K562 (cell line): ENCODE measurements at regions not wholly inside any gene's neighbourhood (a gene's known extent, or its start where the extent isn't known, plus 50 kb on each side); places are given as distances from the start of the nearest gene placed in this dataset.

Experiments
- ATAC-seq: fragments of 200-7000 bp; cut with Tn5 transposase; 3 replicates; pipeline ENCODE4 v1.9.1; 2020; ENCODE audit warnings: moderate library complexity
- BruUV-seq: library from RNA; stranded (reverse); fragments of 400-500 nt; replicated peaks from 2 replicates; lab custom pipeline; 2021; lab: Mats Ljungman, UMichigan
- CTCF ChIA-PET: fragments of 300-600 bp; formaldehyde crosslinking; extraction: SDS; loops from one replicate; lab custom pipeline; 2021; ENCODE audit warnings: low intra/inter-chr PET ratio; lab: Yijun Ruan, JAX
- POLR2A ChIA-PET: fragments of 300-600, 350-650 bp; sonication (Branson Sonifier 250); formaldehyde crosslinking; extraction: SDS; loops from one replicate; lab custom pipeline; 2021; ENCODE audit warnings: antibody characterized with exemption, inconsistent platforms; lab: Yijun Ruan, JAX
- DNase-seq, 4 experiments: peaks; one replicate each; pipeline versions ENCODE4 v3.0.0 to v3.0.0-alpha.2; 2011 to 2018; ENCODE audit warnings: low spot score in 3 of 4, mixed read lengths in 3 of 4; ENCODE audit errors: extremely low read depth in 1 of 4
- FAIRE-seq: peaks from 2 replicates; lab custom pipeline; 2011; peaks lifted over from hg19 to GRCh38; lab: Jason Lieb, UNC
- H2AFZ ChIP-seq: 2 replicates; pipeline ENCODE4 v1.6.0; 2011; ENCODE audit warnings: low read depth, low read length, control low read depth, inconsistent platforms
- H3K27ac ChIP-seq: fragments of 200-600 bp; 3 replicates; pipeline ENCODE4 v1.8.0; 2011; ENCODE audit warnings: low read depth, mild to moderate bottlenecking, control low read depth, inconsistent platforms, low read length, moderate library complexity, mixed read lengths; ENCODE audit errors: extremely low read depth
- H3K27me3 ChIP-seq, 2 experiments: fragments of 300-600 bp in 1 of 2; 2 replicates in 1 of 2; 3 replicates in 1 of 2; pipeline versions ENCODE4 v1.6.0 to v1.8.0; 2011; ENCODE audit warnings: inconsistent platforms in 2 of 2, low read length in 2 of 2, mild to moderate bottlenecking in 1 of 2, mixed read lengths in 1 of 2, moderate library complexity in 1 of 2; ENCODE audit not compliant: control insufficient read depth in 2 of 2, insufficient read depth in 2 of 2
- H3K36me3 ChIP-seq: fragments of 300-600 bp; 3 replicates; pipeline ENCODE4 v1.8.0; 2011; ENCODE audit warnings: mild to moderate bottlenecking, low read length, inconsistent platforms; ENCODE audit not compliant: control insufficient read depth, insufficient read depth
- H3K4me1 ChIP-seq, 2 experiments: fragments of 200-600 bp in 1 of 2; replicated peaks in 1 of 2; 2 replicates in 1 of 2; 3 replicates in 1 of 2; pipeline versions ENCODE4 v1.5.1 to v1.8.0; 2011; ENCODE audit warnings: inconsistent platforms in 2 of 2, low read length in 2 of 2, mild to moderate bottlenecking in 1 of 2, mixed read lengths in 1 of 2, moderate library complexity in 1 of 2; ENCODE audit not compliant: control insufficient read depth in 2 of 2, insufficient read depth in 2 of 2
- H3K4me2 ChIP-seq: 2 replicates; pipeline ENCODE4 v1.6.1; 2011; ENCODE audit warnings: low read length, control low read depth, inconsistent platforms, mixed read lengths; ENCODE audit not compliant: insufficient read depth
- H3K4me3 ChIP-seq: fragments of 200-600 bp; sonication (generic), shearing (Covaris generic); 2 replicates; pipeline ENCODE4 v1.5.1; 2016; ENCODE audit warnings: control low read depth, inconsistent platforms
- H3K79me2 ChIP-seq: fragments of 200-600 bp; 3 replicates; pipeline ENCODE4 v1.8.0; 2011; ENCODE audit warnings: low read length, inconsistent platforms; ENCODE audit not compliant: control insufficient read depth, insufficient read depth
- H3K9ac ChIP-seq, 2 experiments: 2 replicates each; pipeline versions ENCODE4 v1.6.0 to v1.6.1; 2011; ENCODE audit warnings: low read depth in 2 of 2, low read length in 2 of 2, control low read depth in 1 of 2, inconsistent platforms in 1 of 2, mild to moderate bottlenecking in 1 of 2, mixed read lengths in 1 of 2; ENCODE audit not compliant: insufficient read depth in 1 of 2
- H3K9me1 ChIP-seq: one replicate; pipeline ENCODE4 v1.6.0; 2011; ENCODE audit warnings: inconsistent platforms, mild to moderate bottlenecking, low read length, moderate library complexity; ENCODE audit not compliant: control insufficient read depth, insufficient read depth
- H3K9me3 ChIP-seq: replicated peaks from 2 replicates; pipeline ENCODE4 v1.5.1; 2011; ENCODE audit warnings: low read depth, low read length, inconsistent platforms; ENCODE audit not compliant: control insufficient read depth, insufficient read depth
- H4K20me1 ChIP-seq: replicated peaks from 2 replicates; pipeline ENCODE4 v1.6.1; 2011; ENCODE audit warnings: low read length, inconsistent platforms, mixed read lengths; ENCODE audit not compliant: control insufficient read depth, insufficient read depth
- KLF6 ChIP-seq: fragments of 250-450 bp; sonication (Bioruptor Pico); IDR thresholded peaks from 2 replicates; pipeline ENCODE4 v1.4.0; 2020; ENCODE audit warnings: mild to moderate bottlenecking, moderate library complexity, borderline replicate concordance
- WGBS: fragments of 100-300 bp; shearing (Covaris generic); methylation state at CpG from one replicate; pipeline ENCODE4 v1.1.6; 2016; ENCODE audit warnings: low coverage, mixed read lengths; ENCODE audit not compliant: insufficient coverage; ENCODE audit errors: missing lambda C conversion rate; 5-methylcytosine and 5-hydroxymethylcytosine counted together
- in situ Hi-C: fragments of 300-500 bp; cut with MboI; formaldehyde crosslinking; loops from 4 replicates; pipeline ENCODE4 v1.15.0; 2018; ENCODE audit warnings: inconsistent platforms, mixed read lengths
- intact Hi-C: fragments of 100-400 bp; cut with micrococcal nuclease; formaldehyde crosslinking; loops from 2 replicates; pipeline ENCODE4 v1.14.2; 2022
- TF ChIP-seq, protein P1 (sequence below), 3 experiments: fragments of 200-800 bp in 1 of 3; fragments of 250-450 bp in 1 of 3; fragments of 450-650 bp in 1 of 3; sonication (Bioruptor Pico) in 1 of 3; sonication (Bioruptor generic) in 1 of 3; formaldehyde crosslinking in 1 of 3; IDR thresholded peaks; 2 replicates each; pipeline versions ENCODE4 v1.6.1 to v1.8.0; 2016 to 2022; ENCODE audit warnings: mild to moderate bottlenecking in 2 of 3, missing genetic modification characterization in 2 of 3, missing compliant biosample characterization in 1 of 3, moderate library complexity in 1 of 3
- TF ChIP-seq, protein P2 (sequence below): fragments of 200-800 bp; sonication (Bioruptor generic); IDR thresholded peaks from 2 replicates; pipeline ENCODE4 v1.6.1; 2016; ENCODE audit warnings: missing genetic modification characterization, missing compliant biosample characterization
- TF ChIP-seq, protein P3 (sequence below): fragments of 250-450 bp; sonication (Bioruptor Pico); IDR thresholded peaks from 2 replicates; pipeline ENCODE4 v1.4.0; 2020; ENCODE audit warnings: mild to moderate bottlenecking, moderate library complexity

DNA sequence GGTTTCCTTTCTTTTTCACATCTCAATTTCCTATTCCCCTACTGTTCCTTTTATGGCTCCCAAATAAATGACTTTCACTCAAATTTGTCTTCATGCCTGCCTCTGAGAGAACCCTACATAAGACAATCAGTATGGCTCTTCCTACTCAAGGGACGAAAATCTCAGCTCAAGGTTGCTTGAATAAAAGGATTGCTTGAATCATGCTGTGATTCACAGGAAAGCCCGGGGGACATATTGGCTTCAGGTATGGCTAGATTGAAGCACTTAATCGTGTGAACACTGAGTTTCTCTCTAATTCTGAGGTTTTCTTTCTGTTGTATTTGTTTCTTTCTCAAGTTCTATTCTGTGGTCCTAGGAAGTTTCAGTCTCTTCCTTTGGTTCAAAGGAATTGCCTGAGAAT lies 140.3 kb upstream of the SULF2 start:
- ChIA-PET POLR2A (no interaction called here), CTCF (no interaction called here)
- FAIRE-seq (no peak), DNase-seq (no peak), ATAC-seq (no peak)
- no peak overlapping the region for H3K4me3 ChIP-seq
- intact Hi-C loops (no loop called here), in situ Hi-C loops (no loop called here)
- no peaks in the 10 kb centered on the region for H3K9me3 ChIP-seq
- H3K79me2 ChIP-seq, result no peaks in the 10 kb centered on the region
- H2AFZ ChIP-seq, result no peak overlapping the region
- no peaks in the 10 kb centered on the region for H3K4me1 ChIP-seq
- WGBS, result 0% methylated on average over 3 of the region's 3 CpGs
- no peaks in the 10 kb centered on the region for H3K9me1 ChIP-seq
- H3K4me2 ChIP-seq, result no peak overlapping the region
- no peaks in the 10 kb centered on the region for H4K20me1 ChIP-seq
- H3K27me3 ChIP-seq, result no peaks in the 10 kb centered on the region
- no peaks in the 10 kb centered on the region for H3K36me3 ChIP-seq
- BruUV-seq, result no TSS peak
- H3K9ac ChIP-seq, result no peak overlapping the region
- TF ChIP-seq, protein P1, sequence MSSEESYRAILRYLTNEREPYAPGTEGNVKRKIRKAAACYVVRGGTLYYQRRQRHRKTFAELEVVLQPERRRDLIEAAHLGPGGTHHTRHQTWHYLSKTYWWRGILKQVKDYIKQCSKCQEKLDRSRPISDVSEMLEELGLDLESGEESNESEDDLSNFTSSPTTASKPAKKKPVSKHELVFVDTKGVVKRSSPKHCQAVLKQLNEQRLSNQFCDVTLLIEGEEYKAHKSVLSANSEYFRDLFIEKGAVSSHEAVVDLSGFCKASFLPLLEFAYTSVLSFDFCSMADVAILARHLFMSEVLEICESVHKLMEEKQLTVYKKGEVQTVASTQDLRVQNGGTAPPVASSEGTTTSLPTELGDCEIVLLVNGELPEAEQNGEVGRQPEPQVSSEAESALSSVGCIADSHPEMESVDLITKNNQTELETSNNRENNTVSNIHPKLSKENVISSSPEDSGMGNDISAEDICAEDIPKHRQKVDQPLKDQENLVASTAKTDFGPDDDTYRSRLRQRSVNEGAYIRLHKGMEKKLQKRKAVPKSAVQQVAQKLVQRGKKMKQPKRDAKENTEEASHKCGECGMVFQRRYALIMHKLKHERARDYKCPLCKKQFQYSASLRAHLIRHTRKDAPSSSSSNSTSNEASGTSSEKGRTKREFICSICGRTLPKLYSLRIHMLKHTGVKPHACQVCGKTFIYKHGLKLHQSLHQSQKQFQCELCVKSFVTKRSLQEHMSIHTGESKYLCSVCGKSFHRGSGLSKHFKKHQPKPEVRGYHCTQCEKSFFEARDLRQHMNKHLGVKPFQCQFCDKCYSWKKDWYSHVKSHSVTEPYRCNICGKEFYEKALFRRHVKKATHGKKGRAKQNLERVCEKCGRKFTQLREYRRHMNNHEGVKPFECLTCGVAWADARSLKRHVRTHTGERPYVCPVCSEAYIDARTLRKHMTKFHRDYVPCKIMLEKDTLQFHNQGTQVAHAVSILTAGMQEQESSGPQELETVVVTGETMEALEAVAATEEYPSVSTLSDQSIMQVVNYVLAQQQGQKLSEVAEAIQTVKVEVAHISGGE (CRISPR knock-in tag; IDR thresholded peaks at IDR 0.05), result peak in 1 of 3 experiments; percentile 12; a peak in 1 of 6 replicates
- TF ChIP-seq, protein P2, sequence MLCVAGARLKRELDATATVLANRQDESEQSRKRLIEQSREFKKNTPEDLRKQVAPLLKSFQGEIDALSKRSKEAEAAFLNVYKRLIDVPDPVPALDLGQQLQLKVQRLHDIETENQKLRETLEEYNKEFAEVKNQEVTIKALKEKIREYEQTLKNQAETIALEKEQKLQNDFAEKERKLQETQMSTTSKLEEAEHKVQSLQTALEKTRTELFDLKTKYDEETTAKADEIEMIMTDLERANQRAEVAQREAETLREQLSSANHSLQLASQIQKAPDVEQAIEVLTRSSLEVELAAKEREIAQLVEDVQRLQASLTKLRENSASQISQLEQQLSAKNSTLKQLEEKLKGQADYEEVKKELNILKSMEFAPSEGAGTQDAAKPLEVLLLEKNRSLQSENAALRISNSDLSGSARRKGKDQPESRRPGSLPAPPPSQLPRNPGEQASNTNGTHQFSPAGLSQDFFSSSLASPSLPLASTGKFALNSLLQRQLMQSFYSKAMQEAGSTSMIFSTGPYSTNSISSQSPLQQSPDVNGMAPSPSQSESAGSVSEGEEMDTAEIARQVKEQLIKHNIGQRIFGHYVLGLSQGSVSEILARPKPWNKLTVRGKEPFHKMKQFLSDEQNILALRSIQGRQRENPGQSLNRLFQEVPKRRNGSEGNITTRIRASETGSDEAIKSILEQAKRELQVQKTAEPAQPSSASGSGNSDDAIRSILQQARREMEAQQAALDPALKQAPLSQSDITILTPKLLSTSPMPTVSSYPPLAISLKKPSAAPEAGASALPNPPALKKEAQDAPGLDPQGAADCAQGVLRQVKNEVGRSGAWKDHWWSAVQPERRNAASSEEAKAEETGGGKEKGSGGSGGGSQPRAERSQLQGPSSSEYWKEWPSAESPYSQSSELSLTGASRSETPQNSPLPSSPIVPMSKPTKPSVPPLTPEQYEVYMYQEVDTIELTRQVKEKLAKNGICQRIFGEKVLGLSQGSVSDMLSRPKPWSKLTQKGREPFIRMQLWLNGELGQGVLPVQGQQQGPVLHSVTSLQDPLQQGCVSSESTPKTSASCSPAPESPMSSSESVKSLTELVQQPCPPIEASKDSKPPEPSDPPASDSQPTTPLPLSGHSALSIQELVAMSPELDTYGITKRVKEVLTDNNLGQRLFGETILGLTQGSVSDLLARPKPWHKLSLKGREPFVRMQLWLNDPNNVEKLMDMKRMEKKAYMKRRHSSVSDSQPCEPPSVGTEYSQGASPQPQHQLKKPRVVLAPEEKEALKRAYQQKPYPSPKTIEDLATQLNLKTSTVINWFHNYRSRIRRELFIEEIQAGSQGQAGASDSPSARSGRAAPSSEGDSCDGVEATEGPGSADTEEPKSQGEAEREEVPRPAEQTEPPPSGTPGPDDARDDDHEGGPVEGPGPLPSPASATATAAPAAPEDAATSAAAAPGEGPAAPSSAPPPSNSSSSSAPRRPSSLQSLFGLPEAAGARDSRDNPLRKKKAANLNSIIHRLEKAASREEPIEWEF, result no peak
- no peak for TF ChIP-seq KLF6 (CRISPR knock-in tag)
- TF ChIP-seq, protein P3, sequence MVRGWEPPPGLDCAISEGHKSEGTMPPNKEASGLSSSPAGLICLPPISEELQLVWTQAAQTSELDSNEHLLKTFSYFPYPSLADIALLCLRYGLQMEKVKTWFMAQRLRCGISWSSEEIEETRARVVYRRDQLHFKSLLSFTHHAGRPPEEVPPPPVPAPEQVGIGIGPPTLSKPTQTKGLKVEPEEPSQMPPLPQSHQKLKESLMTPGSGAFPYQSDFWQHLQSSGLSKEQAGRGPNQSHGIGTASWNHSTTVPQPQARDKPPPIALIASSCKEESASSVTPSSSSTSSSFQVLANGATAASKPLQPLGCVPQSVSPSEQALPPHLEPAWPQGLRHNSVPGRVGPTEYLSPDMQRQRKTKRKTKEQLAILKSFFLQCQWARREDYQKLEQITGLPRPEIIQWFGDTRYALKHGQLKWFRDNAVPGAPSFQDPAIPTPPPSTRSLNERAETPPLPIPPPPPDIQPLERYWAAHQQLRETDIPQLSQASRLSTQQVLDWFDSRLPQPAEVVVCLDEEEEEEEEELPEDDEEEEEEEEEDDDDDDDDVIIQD (CRISPR knock-in tag), result no peak
- no peak overlapping the region for H3K27ac ChIP-seq
